HCT116 (cell line): ENCODE measurements at regions not wholly inside any gene's neighbourhood (a gene's known extent, or its start where the extent isn't known, plus 50 kb on each side); places are given as distances from the start of the nearest gene placed in this dataset.

ENCODE experiments used
- ATAC-seq: fragments of 200-7000 bp; cut with Tn5 transposase; 2 replicates; pipeline ENCODE4 v1.9.1; 2020; ENCODE audit warnings: mild to moderate bottlenecking, moderate library complexity
- BruUV-seq: library from RNA; stranded (reverse); fragments of 400-500 nt; replicated peaks from 2 replicates; lab custom pipeline; 2021; lab: Mats Ljungman, UMichigan
- CTCF ChIA-PET: fragments of 300-600 bp; sonication (Branson Sonifier 250); formaldehyde crosslinking; loops from one replicate; lab custom pipeline; 2021; ENCODE audit warnings: antibody characterized with exemption; lab: Charles Lee
- POLR2A ChIA-PET: fragments of 300-600, 350-600 bp; sonication (Branson Sonifier 250); formaldehyde crosslinking; loops from one replicate; lab custom pipeline; 2021; ENCODE audit warnings: antibody characterized with exemption; lab: Charles Lee
- RAD21 ChIA-PET, 2 experiments: fragments of 300-600 bp; sonication (Branson Sonifier 250); formaldehyde crosslinking; loops; one replicate each; lab custom pipeline; 2023; ENCODE audit warnings: low total read pairs in 2 of 2; ENCODE audit not compliant: uncharacterized antibody in 2 of 2, unreplicated experiment in 2 of 2, low non-redundant PET in 1 of 2; lab: Charles Lee
- DNase-seq: peaks from one replicate; pipeline ENCODE4 v3.0.0-alpha.2; 2010; ENCODE audit warnings: low read depth, low spot score
- H2AFZ ChIP-seq: fragments of 200-600 bp; shearing (Covaris generic), sonication (generic); 2 replicates; pipeline ENCODE4 v1.6.1; 2017; ENCODE audit warnings: low read depth, mixed run types, mixed read lengths, antibody characterized with exemption, low read length; ENCODE audit not compliant: poor library complexity, severe bottlenecking
- H3K27ac ChIP-seq: 2 replicates; pipeline ENCODE4 v1.5.1; 2012; ENCODE audit warnings: low read depth, low read length
- H3K27me3 ChIP-seq: fragments of 200-600 bp; sonication (generic); 2 replicates; pipeline ENCODE4 v1.6.1; 2016; ENCODE audit warnings: mixed run types, low read length, mixed read lengths; ENCODE audit not compliant: insufficient read depth
- H3K36me3 ChIP-seq, 2 experiments: fragments of 200-500 bp in 1 of 2; fragments of 200-600 bp in 1 of 2; sonication (Bioruptor generic) in 1 of 2; sonication (generic) in 1 of 2; 2 replicates each; pipeline versions ENCODE4 v1.5.1 to v1.6.1; 2014 to 2016; ENCODE audit warnings: low read length in 2 of 2, inconsistent platforms in 1 of 2, mixed read lengths in 1 of 2, mixed run types in 1 of 2; ENCODE audit not compliant: insufficient read depth in 2 of 2, control insufficient read depth in 1 of 2
- H3K4me1 ChIP-seq, 2 experiments: fragments of 200-600 bp in 1 of 2; sonication (generic) in 1 of 2; 2 replicates each; pipeline versions ENCODE4 v1.5.1 to v1.6.1; 2012 to 2017; ENCODE audit warnings: low read length in 2 of 2, inconsistent platforms in 1 of 2, mild to moderate bottlenecking in 1 of 2, mixed read lengths in 1 of 2, mixed run types in 1 of 2, moderate library complexity in 1 of 2; ENCODE audit not compliant: insufficient read depth in 2 of 2, control insufficient read depth in 1 of 2
- H3K4me2 ChIP-seq: fragments of 200-600 bp; sonication (generic); 2 replicates; pipeline ENCODE4 v1.6.1; 2017; ENCODE audit warnings: mixed run types, low read length, mixed read lengths
- H3K4me3 ChIP-seq, 2 experiments: fragments of 200-600 bp in 1 of 2; sonication (generic) in 1 of 2; replicated peaks in 1 of 2; 2 replicates each; pipeline ENCODE4 v1.5.1; 2011 to 2016; ENCODE audit warnings: low read length in 2 of 2, control low read depth in 1 of 2, low read depth in 1 of 2, mild to moderate bottlenecking in 1 of 2, mixed read lengths in 1 of 2, mixed run types in 1 of 2
- H3K79me2 ChIP-seq: fragments of 200-600 bp; sonication (generic); 2 replicates; pipeline ENCODE4 v1.6.1; 2017; ENCODE audit warnings: mild to moderate bottlenecking, mixed run types, low read length, moderate library complexity, mixed read lengths; ENCODE audit not compliant: insufficient read depth
- H3K9ac ChIP-seq: fragments of 200-600 bp; sonication (generic); 2 replicates; pipeline ENCODE4 v1.6.1; 2016; ENCODE audit warnings: low read length, mixed read lengths
- H3K9me2 ChIP-seq: fragments of 200-600 bp; sonication (generic), shearing (Covaris generic); 2 replicates; pipeline ENCODE4 v1.6.1; 2017; ENCODE audit warnings: mixed run types, mild to moderate bottlenecking, moderate library complexity; ENCODE audit not compliant: insufficient read depth
- H3K9me3 ChIP-seq, 2 experiments: fragments of 200-500 bp in 1 of 2; fragments of 200-600 bp in 1 of 2; sonication (Bioruptor generic) in 1 of 2; sonication (generic) in 1 of 2; 2 replicates each; pipeline ENCODE4 v1.6.1; 2014 to 2017; ENCODE audit warnings: low read length in 2 of 2, mixed read lengths in 2 of 2, inconsistent platforms in 1 of 2, low read depth in 1 of 2, mild to moderate bottlenecking in 1 of 2, mixed run types in 1 of 2, moderate library complexity in 1 of 2; ENCODE audit not compliant: control insufficient read depth in 1 of 2, insufficient read depth in 1 of 2
- H4K20me1 ChIP-seq: fragments of 200-600 bp; sonication (generic), shearing (Covaris generic); 2 replicates; pipeline ENCODE4 v1.6.1; 2017; ENCODE audit warnings: mixed run types, mild to moderate bottlenecking, moderate library complexity; ENCODE audit not compliant: insufficient read depth
- ATF3 ChIP-seq: IDR thresholded peaks from 2 replicates; pipeline ENCODE4 v1.6.1; 2012
- CBX3 ChIP-seq: IDR thresholded peaks from 2 replicates; pipeline ENCODE4 v1.6.1; 2012; ENCODE audit warnings: low read depth
- CEBPB ChIP-seq: IDR thresholded peaks from 2 replicates; pipeline ENCODE4 v1.6.1; 2012; ENCODE audit warnings: low read depth
- EGR1 ChIP-seq: IDR thresholded peaks from 2 replicates; pipeline ENCODE4 v1.6.1; 2012; ENCODE audit warnings: low read depth
- EZH2phosphoT487 ChIP-seq: fragments of 200-600 bp; IDR thresholded peaks from 2 replicates; pipeline ENCODE4 v1.6.1; 2018; ENCODE audit warnings: antibody characterized with exemption, borderline replicate concordance
- FOSL1 ChIP-seq: IDR thresholded peaks from 2 replicates; pipeline ENCODE4 v1.6.1; 2012; ENCODE audit warnings: low read depth
- JUND ChIP-seq: IDR thresholded peaks from 2 replicates; pipeline ENCODE4 v1.6.1; 2012
- MAX ChIP-seq: IDR thresholded peaks from 2 replicates; pipeline ENCODE4 v1.6.1; 2012
- POLR2A ChIP-seq: IDR thresholded peaks from 2 replicates; pipeline ENCODE4 v1.7.0; 2011; ENCODE audit warnings: borderline replicate concordance; ENCODE audit not compliant: insufficient read depth, insufficient read length; ENCODE audit errors: extremely low read depth
- POLR2AphosphoS5 ChIP-seq: IDR thresholded peaks from 2 replicates; pipeline ENCODE4 v1.6.1; 2011; ENCODE audit warnings: mild to moderate bottlenecking, low read depth, low read length, moderate library complexity
- RAD21 ChIP-seq: IDR thresholded peaks from 2 replicates; pipeline ENCODE4 v1.6.1; 2012; ENCODE audit warnings: low read depth, mild to moderate bottlenecking
- SP1 ChIP-seq: IDR thresholded peaks from 2 replicates; pipeline ENCODE4 v1.6.1; 2012; ENCODE audit warnings: low read depth
- SRF ChIP-seq: IDR thresholded peaks from 2 replicates; pipeline ENCODE4 v1.6.1; 2012; ENCODE audit warnings: low read depth
- TCF7L2 ChIP-seq: IDR thresholded peaks from 2 replicates; pipeline ENCODE4 v1.7.0; 2011; ENCODE audit warnings: borderline replicate concordance, inconsistent platforms; ENCODE audit not compliant: insufficient read depth, insufficient read length; ENCODE audit errors: extremely low read depth
- ZBTB33 ChIP-seq: IDR thresholded peaks from 2 replicates; pipeline ENCODE4 v1.6.1; 2011; ENCODE audit warnings: mild to moderate bottlenecking, low read length, moderate library complexity; ENCODE audit not compliant: insufficient replicate concordance; ENCODE audit errors: extremely low read depth
- intact Hi-C: fragments of 100-400 bp; cut with micrococcal nuclease; formaldehyde crosslinking; loops from 2 replicates; pipeline ENCODE4 v1.10.0; 2022

GRCh38 chr18:55654986-55655385 is 67.0 kb upstream of the TCF4 start:
- Histone ChIP-seq H3K4me3 (no peak overlapping the region), H3K27me3 (no peaks in the 10 kb centered on the region), H3K4me2 (no peak overlapping the region), H2AFZ (no peak overlapping the region), H4K20me1 (no peaks in the 10 kb centered on the region), H3K4me1 (no peaks in the 10 kb centered on the region), H3K27ac (no peak overlapping the region), H3K79me2 (no peaks in the 10 kb centered on the region), H3K9me3 (peaks cover 13 to 28% of the 10 kb centered on the region in 2 experiments; a peak in 2 of 4 replicates), H3K9me2 (no peaks in the 10 kb centered on the region), H3K9ac (no peak overlapping the region), H3K36me3 (no peaks in the 10 kb centered on the region)
- CTCF ChIA-PET, result no interaction called here
- intact Hi-C loops, result no loop called here
- POLR2A ChIA-PET, result no interaction called here
- RAD21 ChIA-PET, result no interaction called here
- ATAC-seq (no peak), DNase-seq (no peak)
- BruUV-seq, result no TSS peak
- no peak for TF ChIP-seq RAD21
- TF ChIP-seq ZBTB33, result no peak

GRCh38 chr18:55651236-55651635 is 63.2 kb upstream of the TCF4 start:
- Histone ChIP-seq H3K27me3 (no peaks in the 10 kb centered on the region), H3K4me2 (no peak overlapping the region), H3K79me2 (no peaks in the 10 kb centered on the region), H3K9me3 (peaks cover 13 to 37% of the 10 kb centered on the region in 2 experiments; a peak in 3 of 4 replicates), H3K27ac (no peak overlapping the region), H3K36me3 (no peaks in the 10 kb centered on the region), H2AFZ (no peak overlapping the region), H3K9me2 (no peaks in the 10 kb centered on the region), H3K4me3 (no peak overlapping the region), H4K20me1 (no peaks in the 10 kb centered on the region), H3K4me1 (no peaks in the 10 kb centered on the region), H3K9ac (no peak overlapping the region)
- intact Hi-C loops, result no loop called here
- POLR2A ChIA-PET, result no interaction called here
- CTCF ChIA-PET, result no interaction called here
- TF ChIP-seq SRF, result no peak
- no peak for TF ChIP-seq TCF7L2
- TF ChIP-seq SP1, result no peak
- TF ChIP-seq JUND, result no peak
- TF ChIP-seq CBX3, result no peak
- TF ChIP-seq ZBTB33, result no peak
- TF ChIP-seq MAX, result no peak
- no peak for TF ChIP-seq POLR2AphosphoS5
- no peak for TF ChIP-seq EZH2phosphoT487
- no peak for TF ChIP-seq ATF3
- no peak for TF ChIP-seq POLR2A
- no peak for TF ChIP-seq FOSL1
- TF ChIP-seq RAD21, result no peak
- TF ChIP-seq EGR1, result no peak
- no peak for TF ChIP-seq CEBPB
- DNase-seq (no peak), ATAC-seq (no peak)
- RAD21 ChIA-PET, result no interaction called here
- no TSS peak for BruUV-seq
